Ishikawa (cell line): ENCODE measurements at regions not wholly inside any gene's neighbourhood (a gene's known extent, or its start where the extent isn't known, plus 50 kb on each side); places are given as distances from the start of the nearest gene placed in this dataset.

Experiments used
- CEBPB ChIP-seq: IDR thresholded peaks from 2 replicates; pipeline ENCODE4 v1.6.1; 2012
- CREB1 ChIP-seq: IDR thresholded peaks from 2 replicates; pipeline ENCODE4 v1.6.1; 2012; ENCODE audit warnings: low read depth
- EGR1 ChIP-seq: IDR thresholded peaks from 2 replicates; pipeline ENCODE4 v1.6.1; 2012
- EP300 ChIP-seq: IDR thresholded peaks from 2 replicates; pipeline ENCODE4 v1.6.1; 2012; ENCODE audit warnings: borderline replicate concordance
- FOXM1 ChIP-seq: IDR thresholded peaks from 2 replicates; pipeline ENCODE4 v1.6.1; 2012; ENCODE audit warnings: low read depth, borderline replicate concordance
- MAX ChIP-seq: IDR thresholded peaks from 2 replicates; pipeline ENCODE4 v1.6.1; 2012
- NFIC ChIP-seq: IDR thresholded peaks from 2 replicates; pipeline ENCODE4 v1.6.1; 2012
- RAD21 ChIP-seq: IDR thresholded peaks from 2 replicates; pipeline ENCODE4 v1.6.1; 2012; ENCODE audit warnings: low read depth
- REST ChIP-seq: IDR thresholded peaks from 2 replicates; pipeline ENCODE4 v1.6.1; 2012; ENCODE audit warnings: low read depth, mild to moderate bottlenecking
- TAF1 ChIP-seq: IDR thresholded peaks from 2 replicates; pipeline ENCODE4 v1.6.1; 2012; ENCODE audit warnings: low read depth, mild to moderate bottlenecking
- TCF12 ChIP-seq: IDR thresholded peaks from 2 replicates; pipeline ENCODE4 v1.6.1; 2012; ENCODE audit warnings: low read depth
- TEAD4 ChIP-seq: IDR thresholded peaks from 2 replicates; pipeline ENCODE4 v1.6.1; 2012
- USF1 ChIP-seq: IDR thresholded peaks from 2 replicates; pipeline ENCODE4 v1.6.1; 2012
- YY1 ChIP-seq: IDR thresholded peaks from 2 replicates; pipeline ENCODE4 v1.6.1; 2012; ENCODE audit warnings: low read depth
- ZBTB7A ChIP-seq: IDR thresholded peaks from 2 replicates; pipeline ENCODE4 v1.6.1; 2012; ENCODE audit warnings: low read depth

GRCh38 chr14:38138473-38139138 is 69.1 kb upstream of the SSTR1 start:
- TF ChIP-seq CEBPB: no peak

- no peak for TF ChIP-seq YY1
- TF ChIP-seq MAX: no peak
- TF ChIP-seq USF1: no peak
- no peak for TF ChIP-seq ZBTB7A
- no peak for TF ChIP-seq TAF1
These were observed 67.8 kb upstream of the SSTR1 start for GRCh38 chr14:38139926-38140325.

- TF ChIP-seq USF1 (no peak), YY1 (no peak), EGR1 (no peak), MAX (no peak), CREB1 (no peak), TCF12 (no peak), EP300 (no peak), ZBTB7A (no peak), FOXM1 (no peak), TEAD4 (no peak), RAD21 (no peak)
These were observed 64.5 kb upstream of the SSTR1 start for GRCh38 chr14:38143170-38143569.

- TF ChIP-seq EGR1: no peak
- no peak for TF ChIP-seq CEBPB
- no peak for TF ChIP-seq ZBTB7A
- TF ChIP-seq USF1: no peak
- TF ChIP-seq TAF1: no peak
- no peak for TF ChIP-seq RAD21
- TF ChIP-seq YY1: no peak
- TF ChIP-seq CREB1: no peak
- TF ChIP-seq EP300: no peak
- TF ChIP-seq NFIC: no peak
- no peak for TF ChIP-seq MAX
- no peak for TF ChIP-seq REST
- TF ChIP-seq TCF12: no peak
- no peak for TF ChIP-seq TEAD4
- no peak for TF ChIP-seq FOXM1
These were observed 63.8 kb upstream of the SSTR1 start for GRCh38 chr14:38143659-38144505.

- TF ChIP-seq MAX (no peak), ZBTB7A (no peak), FOXM1 (no peak), REST (no peak), CREB1 (no peak), YY1 (no peak), TAF1 (no peak), EGR1 (no peak), USF1 (no peak), NFIC (no peak), RAD21 (no peak), EP300 (no peak)
These were observed 62.6 kb upstream of the SSTR1 start for GRCh38 chr14:38145142-38145541.
